Middle frontal gyrus (tissue), 1 donor: ENCODE measurements at regions not wholly inside any gene's neighbourhood (a gene's known extent, or its start where the extent isn't known, plus 50 kb on each side); places are given as distances from the start of the nearest gene placed in this dataset.
"Not testable (repeated sequence)": the region's sequence is repeated elsewhere in the genome, so short reads cannot be mapped to it uniquely, and the experiment has no call there.

ENCODE experiments used
- DNase-seq: peaks from one replicate; pipeline ENCODE4 v3.0.0-alpha.2; 2015; ENCODE audit warnings: low spot score; ENCODE audit errors: extremely low spot score

DNA sequence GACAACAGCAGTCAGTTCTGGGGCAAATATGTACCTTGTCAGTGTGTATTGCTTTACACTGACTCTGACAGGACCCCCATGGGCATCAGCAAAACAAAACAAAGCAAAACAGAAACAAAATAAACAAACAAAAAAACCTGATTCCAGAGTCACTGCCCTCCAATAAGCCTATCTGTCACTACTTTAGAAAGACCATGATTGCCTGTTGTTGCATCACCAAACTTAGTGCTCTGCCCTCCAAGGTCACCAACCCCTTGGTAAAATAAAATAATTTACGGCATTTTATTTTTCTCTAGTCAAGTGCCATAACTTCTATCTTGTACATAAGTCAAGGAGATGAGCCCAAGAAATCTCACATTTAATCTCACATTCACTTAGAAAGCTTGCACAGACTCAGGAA, 120.9 kb upstream of the ADAMTS3 start:
- DNase-seq: no peak

- not testable (repeated sequence) for DNase-seq
Observed at GRCh38 chr4:72686390-72686789, 117.4 kb upstream of the ADAMTS3 start.

- DNase-seq: no peak
Observed at GRCh38 chr4:72679666-72680065, 110.6 kb upstream of the ADAMTS3 start.

DNA sequence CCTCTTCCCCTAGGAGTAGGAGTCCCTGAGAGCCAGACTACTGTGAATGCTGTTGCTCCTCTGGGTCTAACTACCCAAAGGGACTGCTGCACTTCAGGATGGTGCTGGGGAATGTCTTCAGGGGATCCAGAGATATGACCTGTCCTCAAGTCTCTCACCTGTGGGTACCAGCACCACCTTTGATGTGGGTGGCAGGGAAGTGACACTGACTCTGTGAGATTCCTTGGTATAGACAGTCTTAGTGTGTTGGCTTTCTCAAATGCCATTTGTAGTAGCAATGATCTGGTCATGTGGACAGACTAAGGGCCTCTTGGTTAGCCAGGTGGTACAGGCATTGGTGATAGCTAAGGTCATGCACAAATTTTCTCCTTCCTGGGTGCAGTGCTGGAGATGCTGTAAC, 108.9 kb upstream of the ADAMTS3 start:
- no peak for DNase-seq

GRCh38 chr4:72677265-72677664, 108.2 kb upstream of the ADAMTS3 start:
- DNase-seq: no peak

DNA sequence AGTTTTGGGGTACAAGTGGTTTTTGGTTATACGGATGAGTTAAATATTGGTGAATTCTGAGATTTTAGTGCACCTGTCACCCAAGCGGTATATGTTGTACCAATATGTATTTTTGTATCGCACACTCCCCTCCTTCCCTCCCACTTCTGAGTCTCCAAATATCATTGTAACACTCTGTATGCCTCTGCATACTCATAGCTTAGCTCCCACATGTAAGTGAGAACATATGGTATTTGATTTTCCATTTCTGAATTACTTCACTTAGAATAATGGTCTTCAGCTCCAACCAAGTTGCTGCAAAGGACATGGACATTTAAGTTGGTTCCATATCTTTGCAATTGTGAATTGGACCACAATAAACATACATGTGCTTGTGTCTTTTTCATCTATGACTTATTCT, 103.0 kb upstream of the ADAMTS3 start:
- DNase-seq: no peak

GRCh38 chr4:72670521-72670920, 101.5 kb upstream of the ADAMTS3 start:
- no peak for DNase-seq

- DNase-seq: no peak
Observed at GRCh38 chr4:72666910-72667309, 97.9 kb upstream of the ADAMTS3 start.

- DNase-seq: no peak
Observed at GRCh38 chr4:72665171-72665968, 96.3 kb upstream of the ADAMTS3 start.

GRCh38 chr4:72663828-72664227, 94.8 kb upstream of the ADAMTS3 start:
- DNase-seq: no peak

GRCh38 chr4:72661830-72662229, 92.8 kb upstream of the ADAMTS3 start:
- no peak for DNase-seq

DNA sequence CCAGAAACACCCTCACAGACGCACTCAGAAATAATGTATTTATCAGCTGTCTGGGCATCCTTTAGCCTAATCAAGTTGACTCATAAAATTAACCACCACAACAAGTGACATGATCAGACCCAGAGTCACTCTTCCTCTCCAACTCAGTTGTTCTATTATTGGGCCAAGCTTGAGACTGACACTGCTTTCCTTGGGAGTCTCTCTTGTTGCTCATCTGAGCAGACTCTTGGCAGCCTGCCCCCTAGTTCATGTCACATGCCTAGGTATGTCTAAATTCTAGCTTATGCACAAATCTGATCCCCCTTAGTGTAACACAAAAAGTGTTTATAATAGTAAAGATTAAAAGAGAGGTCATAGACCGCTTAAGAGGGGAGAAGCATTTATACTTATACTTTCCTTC, 72.6 kb upstream of the ADAMTS3 start:
- DNase-seq: no peak

DNA sequence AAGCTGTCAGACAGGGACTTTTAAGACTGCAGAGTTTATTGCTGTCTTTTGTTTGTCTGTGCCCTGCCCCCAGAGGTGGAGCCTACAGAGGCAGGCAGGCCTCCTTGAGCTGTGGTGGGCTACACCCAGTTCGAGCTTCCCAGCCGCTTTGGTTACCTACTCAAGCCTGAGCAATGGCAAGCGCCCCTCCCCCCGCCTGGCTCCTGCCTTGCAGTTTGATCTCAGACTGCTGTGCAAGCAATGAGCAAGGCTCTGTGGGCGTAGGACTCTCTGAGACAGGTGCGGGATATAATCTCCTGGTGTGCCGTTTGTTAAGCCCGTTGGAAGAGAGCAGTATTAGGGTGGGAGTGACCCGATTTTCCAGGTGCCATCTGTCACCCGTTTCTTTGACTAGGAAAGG, 67.8 kb upstream of the ADAMTS3 start:
- not testable (repeated sequence) for DNase-seq

DNA sequence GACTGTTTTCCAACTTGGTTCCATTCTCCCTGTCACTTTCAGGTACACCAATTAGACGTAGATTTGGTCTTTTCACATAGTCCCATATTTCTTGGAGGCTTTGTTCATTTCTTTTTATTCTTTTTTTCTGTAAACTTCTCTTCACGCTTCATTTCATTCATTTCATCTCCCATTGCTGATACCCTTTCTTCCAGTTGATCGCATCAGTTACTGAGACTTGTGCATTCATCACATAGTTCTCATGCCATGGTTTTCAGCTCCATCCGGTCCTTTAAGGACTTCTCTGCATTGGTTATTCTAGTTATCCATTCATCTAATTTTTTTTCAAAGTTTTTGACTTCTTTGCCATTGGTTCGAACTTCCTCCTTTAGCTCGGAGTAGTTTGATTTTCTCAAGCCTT, 66.9 kb upstream of the ADAMTS3 start:
- not testable (repeated sequence) for DNase-seq

DNA sequence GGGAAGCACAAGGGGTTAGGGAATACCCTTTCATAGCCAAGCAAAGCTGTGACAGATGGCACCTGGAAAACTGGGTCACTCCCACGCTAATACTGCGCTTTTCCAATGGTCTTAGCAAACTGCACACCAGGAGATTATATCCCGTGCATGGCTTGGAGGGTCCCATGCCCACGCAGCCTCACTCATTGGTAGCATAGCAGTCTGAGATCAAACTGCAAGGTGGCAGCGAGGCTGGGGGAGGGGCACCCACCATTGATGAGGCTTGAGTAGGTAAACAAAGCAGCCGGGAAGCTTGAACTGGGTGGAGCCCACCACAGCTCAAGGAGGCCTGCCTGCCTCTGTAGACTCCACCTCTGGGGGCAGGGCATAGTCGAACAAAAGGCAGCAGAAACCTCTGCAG, 63.2 kb upstream of the ADAMTS3 start:
- not testable (repeated sequence) for DNase-seq

DNA sequence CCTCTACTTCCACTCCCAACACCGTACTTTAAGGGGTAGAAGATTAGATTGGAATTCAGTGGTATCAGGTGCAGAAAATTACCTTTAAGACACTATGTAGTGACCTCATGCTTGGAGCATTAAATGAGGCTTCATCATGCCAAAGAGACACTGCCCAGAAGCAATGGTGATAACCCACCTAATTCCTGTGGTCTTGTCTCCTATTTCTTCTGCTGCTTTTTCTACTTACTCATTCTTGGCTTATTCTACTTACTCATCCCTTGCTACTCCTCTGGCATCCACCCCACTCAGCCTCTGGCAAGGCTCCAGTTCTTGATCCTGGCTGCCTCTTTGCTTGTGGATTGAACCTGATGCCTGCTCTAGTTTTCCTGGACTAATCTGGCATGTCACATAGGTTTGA, 62.3 kb upstream of the ADAMTS3 start:
- DNase-seq: no peak

DNA sequence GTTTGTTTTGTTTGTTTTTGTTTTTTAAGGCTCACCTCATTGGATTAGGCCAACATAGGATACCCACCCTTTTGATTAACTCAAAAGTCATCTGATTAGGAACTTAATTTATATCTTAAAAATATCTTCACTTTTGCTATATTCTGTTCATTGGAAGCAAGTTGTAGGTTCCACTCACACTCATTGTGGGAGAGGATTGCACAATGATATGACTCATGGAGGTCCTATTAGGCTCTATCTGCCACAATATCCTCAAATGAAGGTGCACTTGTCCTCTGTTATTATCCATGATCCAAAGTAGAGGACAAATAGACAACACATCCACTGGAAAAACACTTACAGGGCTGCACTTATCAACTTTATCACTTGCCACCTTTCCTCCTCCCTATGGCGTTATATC, 60.5 kb upstream of the ADAMTS3 start:
- DNase-seq: no peak

- DNase-seq: no peak
Observed at GRCh38 chr4:72627723-72628122, 58.7 kb upstream of the ADAMTS3 start.
